SIG-M5 treated with dmso at 0.1 percent for 504 hours (cell line): ENCODE measurements at regions not wholly inside any gene's neighbourhood (a gene's known extent, or its start where the extent isn't known, plus 50 kb on each side); places are given as distances from the start of the nearest gene placed in this dataset.
"Not testable (repeated sequence)": the region's sequence is repeated elsewhere in the genome, so short reads cannot be mapped to it uniquely, and the experiment has no call there.

Experiments used
- DNase-seq: peaks from one replicate; lab custom pipeline; 2025; ENCODE audit not compliant: unreplicated experiment; lab: John Stamatoyannopoulos, UW

- no peak for DNase-seq
These were observed 208.1 kb upstream of the NPVF start for GRCh38 chr7:25436413-25436812.

- DNase-seq: no peak
These were observed 209.0 kb upstream of the NPVF start for GRCh38 chr7:25437308-25437707.

GRCh38 chr7:25444991-25445390 lies 216.7 kb upstream of the NPVF start:
- DNase-seq: no peak

GRCh38 chr7:25448301-25448700 lies 220.0 kb upstream of the NPVF start:
- no peak for DNase-seq

- DNase-seq: no peak
These were observed 225.7 kb upstream of the NPVF start for GRCh38 chr7:25454020-25454419.

- DNase-seq: peak; percentile 14
These were observed 226.3 kb upstream of the NPVF start for GRCh38 chr7:25454562-25455041.

GRCh38 chr7:25455683-25456251 lies 227.5 kb upstream of the NPVF start:
- DNase-seq: no peak

- DNase-seq: no peak
These were observed 228.3 kb upstream of the NPVF start for GRCh38 chr7:25456467-25457171.

GRCh38 chr7:25459057-25459456 lies 230.8 kb upstream of the NPVF start:
- DNase-seq: no peak

GRCh38 chr7:25460433-25460832 lies 232.1 kb upstream of the NPVF start:
- peak; percentile 2 for DNase-seq

- DNase-seq: no peak
These were observed 241.4 kb upstream of the NPVF start for GRCh38 chr7:25469669-25470068.

GRCh38 chr7:25476863-25477499 lies 248.7 kb upstream of the NPVF start:
- DNase-seq: no peak

- not testable (repeated sequence) for DNase-seq
These were observed 249.9 kb upstream of the NPVF start for GRCh38 chr7:25478221-25478620.

- no peak for DNase-seq
These were observed 250.6 kb upstream of the NPVF start for GRCh38 chr7:25478925-25479324.

- DNase-seq: no peak
These were observed 253.6 kb upstream of the NPVF start for GRCh38 chr7:25481891-25482290.

GRCh38 chr7:25482631-25483030 lies 254.3 kb upstream of the NPVF start:
- DNase-seq: no peak

GRCh38 chr7:25485026-25485425 lies 256.7 kb upstream of the NPVF start:
- DNase-seq: no peak

GRCh38 chr7:25486656-25487055 lies 258.4 kb upstream of the NPVF start:
- DNase-seq: no peak

- DNase-seq: no peak
These were observed 265.6 kb upstream of the NPVF start for GRCh38 chr7:25493805-25494366.

GRCh38 chr7:25494896-25495295 lies 266.6 kb upstream of the NPVF start:
- no peak for DNase-seq

GRCh38 chr7:25495342-25496250 lies 267.3 kb upstream of the NPVF start:
- no peak for DNase-seq
